Thoracic aorta (tissue), 2 donors: ENCODE measurements at regions not wholly inside any gene's neighbourhood (a gene's known extent, or its start where the extent isn't known, plus 50 kb on each side); places are given as distances from the start of the nearest gene placed in this dataset.

Source experiments
- ATAC-seq: fragments of 150-250 bp; one replicate; pipeline ENCODE4 v1.8.0; 2017; ENCODE audit warnings: low read depth; ENCODE audit not compliant: insufficient number of reproducible peaks, low FRiP score
- DNase-seq: peaks from one replicate; pipeline ENCODE4 v3.0.0-alpha.2; 2020; ENCODE audit warnings: low spot score
- H3K27ac ChIP-seq, 2 donors: fragments of 200-600 bp; sonication (generic); 1 replicate in 1 of 2; 2 replicates in 1 of 2; pipeline ENCODE4 v1.5.1; 2016; ENCODE audit warnings: mild to moderate bottlenecking in 2 of 2, moderate library complexity in 2 of 2
- H3K27me3 ChIP-seq: fragments of 200-600 bp; sonication (generic); replicated peaks from 2 replicates; pipeline ENCODE4 v1.6.0; 2016; ENCODE audit warnings: mild to moderate bottlenecking; ENCODE audit not compliant: insufficient read depth
- H3K36me3 ChIP-seq: fragments of 200-600 bp; sonication (generic); one replicate; pipeline ENCODE4 v1.5.1; 2016
- H3K4me1 ChIP-seq, 2 donors: fragments of 200-600 bp; sonication (generic); 1 replicate in 1 of 2; 2 replicates in 1 of 2; pipeline versions ENCODE4 v1.5.1 to v1.6.0; 2016; ENCODE audit warnings: low read depth in 2 of 2, mild to moderate bottlenecking in 1 of 2; ENCODE audit not compliant: control insufficient read depth in 1 of 2
- H3K4me3 ChIP-seq: fragments of 200-600 bp; sonication (generic); 2 replicates; pipeline ENCODE4 v1.5.1; 2016; ENCODE audit warnings: mild to moderate bottlenecking
- H3K9me3 ChIP-seq: fragments of 200-600 bp; sonication (generic); 2 replicates; pipeline ENCODE4 v1.5.1; 2016
- TF ChIP-seq, protein P1 (sequence below): fragments of 200-600 bp; sonication (generic); IDR thresholded peaks from one replicate; pipeline ENCODE4 v1.5.1; 2019; ENCODE audit warnings: antibody characterized with exemption

GRCh38 chr18:60812921-60813320, 440.3 kb upstream of the MC4R start:
- Histone ChIP-seq H3K36me3 (no peaks in the 10 kb centered on the region), H3K27ac (no peak overlapping the region), H3K27me3 (no peaks in the 10 kb centered on the region), H3K4me1 (no peaks in the 10 kb centered on the region), H3K4me3 (no peak overlapping the region), H3K9me3 (no peaks in the 10 kb centered on the region)
- ATAC-seq, result no peak
- no peak for DNase-seq
- TF ChIP-seq, protein P1, sequence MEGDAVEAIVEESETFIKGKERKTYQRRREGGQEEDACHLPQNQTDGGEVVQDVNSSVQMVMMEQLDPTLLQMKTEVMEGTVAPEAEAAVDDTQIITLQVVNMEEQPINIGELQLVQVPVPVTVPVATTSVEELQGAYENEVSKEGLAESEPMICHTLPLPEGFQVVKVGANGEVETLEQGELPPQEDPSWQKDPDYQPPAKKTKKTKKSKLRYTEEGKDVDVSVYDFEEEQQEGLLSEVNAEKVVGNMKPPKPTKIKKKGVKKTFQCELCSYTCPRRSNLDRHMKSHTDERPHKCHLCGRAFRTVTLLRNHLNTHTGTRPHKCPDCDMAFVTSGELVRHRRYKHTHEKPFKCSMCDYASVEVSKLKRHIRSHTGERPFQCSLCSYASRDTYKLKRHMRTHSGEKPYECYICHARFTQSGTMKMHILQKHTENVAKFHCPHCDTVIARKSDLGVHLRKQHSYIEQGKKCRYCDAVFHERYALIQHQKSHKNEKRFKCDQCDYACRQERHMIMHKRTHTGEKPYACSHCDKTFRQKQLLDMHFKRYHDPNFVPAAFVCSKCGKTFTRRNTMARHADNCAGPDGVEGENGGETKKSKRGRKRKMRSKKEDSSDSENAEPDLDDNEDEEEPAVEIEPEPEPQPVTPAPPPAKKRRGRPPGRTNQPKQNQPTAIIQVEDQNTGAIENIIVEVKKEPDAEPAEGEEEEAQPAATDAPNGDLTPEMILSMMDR, result no peak

GRCh38 chr18:60826346-60826745, 453.8 kb upstream of the MC4R start:
- DNase-seq (no peak), ATAC-seq (no peak)
- no peaks in the 10 kb centered on the region for H3K4me1 ChIP-seq
- TF ChIP-seq, protein P1, result no peak
- no peaks in the 10 kb centered on the region for H3K27me3 ChIP-seq
- no peak overlapping the region for H3K4me3 ChIP-seq
- no peaks in the 10 kb centered on the region for H3K9me3 ChIP-seq
- no peaks in the 10 kb centered on the region for H3K36me3 ChIP-seq
- no peak overlapping the region for H3K27ac ChIP-seq

GRCh38 chr18:60831971-60832370, 459.4 kb upstream of the MC4R start:
- ATAC-seq (no peak), DNase-seq (no peak)
- no peaks in the 10 kb centered on the region for H3K9me3 ChIP-seq
- H3K4me3 ChIP-seq, result no peak overlapping the region
- no peaks in the 10 kb centered on the region for H3K4me1 ChIP-seq
- H3K36me3 ChIP-seq, result no peaks in the 10 kb centered on the region
- no peaks in the 10 kb centered on the region for H3K27me3 ChIP-seq
- TF ChIP-seq, protein P1, result no peak
- H3K27ac ChIP-seq, result no peak overlapping the region

DNA sequence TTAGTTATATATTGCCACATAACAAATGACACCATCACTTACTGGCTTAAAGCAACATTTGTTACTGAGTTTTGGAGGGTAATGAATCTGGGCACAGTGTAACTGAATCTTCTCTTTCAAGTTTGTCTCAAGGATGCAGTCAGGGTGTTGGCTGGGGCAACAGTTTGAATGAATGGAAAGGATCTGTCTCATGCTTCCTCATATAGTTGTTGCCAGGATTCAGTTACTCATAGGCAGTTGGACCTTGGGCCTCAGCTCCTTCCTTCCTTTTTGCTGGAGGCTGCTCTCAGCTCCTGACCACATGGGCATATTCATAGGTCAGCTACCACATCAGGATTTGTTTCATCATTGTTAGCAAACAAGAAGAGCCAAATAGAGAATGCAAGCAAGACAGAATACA, 466.1 kb upstream of the MC4R start:
- TF ChIP-seq, protein P1, result no peak
- no peak overlapping the region for H3K4me3 ChIP-seq
- DNase-seq (no peak), ATAC-seq (no peak)
- H3K4me1 ChIP-seq, result no peaks in the 10 kb centered on the region
- no peaks in the 10 kb centered on the region for H3K9me3 ChIP-seq
- H3K27me3 ChIP-seq, result no peaks in the 10 kb centered on the region
- H3K36me3 ChIP-seq, result no peaks in the 10 kb centered on the region
- H3K27ac ChIP-seq, result no peak overlapping the region

DNA sequence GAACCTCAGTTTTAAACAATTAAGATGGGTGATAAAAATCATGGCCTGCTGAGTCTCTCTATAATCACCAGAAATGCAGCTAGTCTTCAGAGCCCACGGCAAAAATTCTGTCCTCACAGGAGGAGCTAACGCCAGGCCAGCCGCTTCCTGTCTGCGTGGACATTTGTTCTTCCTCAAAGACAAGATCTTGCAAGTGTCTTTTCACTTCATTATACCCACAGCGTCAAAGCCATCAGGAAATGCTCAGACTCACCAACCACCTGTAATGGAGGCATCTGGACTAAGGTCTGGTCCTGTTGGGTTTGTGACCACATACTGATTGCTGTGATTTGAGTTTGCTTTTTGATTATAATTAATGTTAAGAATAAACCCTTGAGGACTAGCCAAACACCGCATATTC, 473.8 kb upstream of the MC4R start:
- no peak for ATAC-seq
- H3K4me1 ChIP-seq, result peaks cover 0 to 5% of the 10 kb centered on the region in 2 donors
- no peaks in the 10 kb centered on the region for H3K9me3 ChIP-seq

More for the DNA sequence above, 473.8 kb upstream of the MC4R start:
- Histone ChIP-seq H3K4me3 (no peak overlapping the region), H3K27me3 (no peaks in the 10 kb centered on the region), H3K27ac (no peak overlapping the region), H3K36me3 (no peaks in the 10 kb centered on the region)
- TF ChIP-seq, protein P1, result no peak
- no peak for DNase-seq
